GM21526 (cell line): ENCODE measurements at regions not wholly inside any gene's neighbourhood (a gene's known extent, or its start where the extent isn't known, plus 50 kb on each side); places are given as distances from the start of the nearest gene placed in this dataset.

ENCODE experiments used
- ATAC-seq: cut with Tn5 transposase; IDR thresholded peaks from one replicate; pipeline ENCODE4 v1.9.1; 2021; ENCODE audit warnings: moderate library complexity; ENCODE audit not compliant: unreplicated experiment, low FRiP score

DNA sequence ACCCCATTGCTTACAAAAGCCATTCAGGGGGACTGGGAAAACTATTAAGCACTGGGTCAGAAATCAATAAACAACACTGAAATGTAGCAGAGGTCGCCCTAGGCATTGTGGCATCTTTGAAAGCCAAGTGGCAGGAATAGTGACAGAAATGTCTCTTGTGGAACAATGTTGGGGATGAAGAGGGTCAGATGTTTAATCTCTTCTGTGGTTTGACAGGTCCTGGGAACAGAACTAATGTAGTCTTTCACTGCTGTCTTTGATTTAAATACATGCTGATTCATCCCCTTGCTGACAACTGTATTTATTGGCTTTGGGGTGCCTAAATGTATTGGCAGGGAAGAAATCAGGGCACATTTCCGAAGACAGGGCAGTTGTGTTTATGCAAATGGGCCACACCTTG, 194.8 kb downstream of the ATG4C start:
- ATAC-seq: no peak

DNA sequence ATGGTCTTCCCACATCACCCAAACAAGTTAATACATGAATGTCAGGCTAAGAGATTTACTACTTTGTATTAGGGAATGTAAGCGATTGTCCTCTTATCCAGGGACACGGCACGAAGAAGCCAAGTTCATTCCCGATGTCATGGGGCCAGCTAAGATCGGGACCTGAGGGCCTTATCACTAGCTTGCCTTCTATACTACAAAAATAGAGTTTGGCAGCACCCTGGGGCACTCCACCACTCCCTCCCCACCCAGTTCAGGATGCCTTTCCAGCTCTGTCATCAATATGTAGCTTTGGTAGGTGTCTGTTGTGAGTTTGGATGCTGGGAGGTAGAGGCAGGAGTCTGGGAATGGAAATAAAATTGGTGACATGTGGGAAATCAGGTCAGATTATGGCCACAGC, 197.5 kb downstream of the ATG4C start:
- ATAC-seq: no peak

DNA sequence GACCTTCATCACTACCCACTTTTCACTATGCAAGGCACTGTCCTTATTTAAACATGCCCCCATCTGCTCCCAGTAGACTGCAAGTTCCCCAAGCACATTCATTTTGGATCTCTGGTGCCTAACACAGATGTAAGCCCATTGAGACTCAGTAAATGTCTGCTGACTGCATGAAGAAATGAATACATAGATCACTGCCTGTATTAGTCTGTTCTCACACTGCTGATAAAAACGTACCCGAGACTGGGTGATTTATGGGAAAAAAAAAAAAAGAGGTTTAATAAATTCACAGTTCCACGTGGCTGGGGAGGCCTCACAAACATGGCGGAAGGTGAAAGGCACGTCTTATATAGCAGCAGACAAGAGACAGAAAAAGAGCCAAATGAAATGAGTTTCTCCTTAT, 204.9 kb downstream of the ATG4C start:
- no peak for ATAC-seq

DNA sequence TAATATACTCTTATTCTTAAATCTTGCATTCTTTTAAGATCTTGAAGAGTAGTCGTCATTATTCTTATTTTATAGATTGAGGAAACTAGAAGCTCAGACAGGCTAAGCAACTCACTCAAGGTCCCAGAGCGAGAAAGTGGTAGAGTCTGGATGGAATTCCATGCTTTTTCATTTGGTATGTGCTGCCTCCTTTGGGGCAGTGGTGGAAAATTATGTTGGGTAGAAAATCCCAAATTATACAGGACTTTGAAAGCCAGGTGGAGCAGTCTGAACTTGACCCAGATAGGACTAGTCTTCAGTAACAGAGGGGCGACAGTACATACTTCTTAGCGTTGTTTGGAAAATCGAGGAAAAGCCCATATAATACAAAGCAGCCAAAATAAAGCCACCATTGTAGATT, 205.6 kb downstream of the ATG4C start:
- no peak for ATAC-seq

DNA sequence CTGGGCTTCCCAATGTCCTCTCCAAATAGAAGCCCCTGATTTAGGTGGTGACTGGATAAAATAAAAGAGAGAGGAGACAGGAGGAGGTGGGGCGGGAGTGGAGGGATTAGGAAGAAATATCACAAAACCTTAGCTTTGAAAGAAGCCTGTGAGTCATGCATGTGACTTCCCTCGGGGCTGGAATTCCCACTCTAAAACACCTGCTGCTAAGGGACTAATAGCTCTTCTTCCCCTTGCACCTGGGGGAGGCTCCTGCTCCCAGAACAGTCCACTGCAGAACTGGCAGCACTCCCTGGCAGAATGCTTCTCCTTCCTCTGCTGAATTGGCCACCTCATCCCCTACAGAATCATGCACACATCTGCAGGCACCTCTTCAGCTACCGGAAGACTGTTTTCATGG, 207.2 kb downstream of the ATG4C start:
- ATAC-seq: no peak

DNA sequence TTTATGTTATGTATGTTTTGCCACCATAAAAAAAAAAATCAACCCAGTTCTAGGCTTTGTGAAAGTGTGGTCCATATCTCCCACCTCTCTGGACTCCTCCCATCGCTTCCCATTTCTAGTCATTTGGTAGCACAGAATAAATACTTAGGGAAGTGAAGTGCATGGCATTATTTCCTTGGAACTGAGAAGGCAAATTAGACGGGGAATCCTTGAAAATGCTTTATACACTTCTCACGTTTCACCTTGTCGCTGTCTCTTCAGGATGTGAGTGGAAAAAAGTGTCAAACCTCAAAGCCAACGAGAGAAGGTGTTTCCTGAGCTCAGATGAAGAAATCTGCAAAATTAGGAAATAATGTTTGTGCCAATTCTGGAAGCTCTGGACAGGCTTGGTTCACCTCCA, 209.9 kb downstream of the ATG4C start:
- no peak for ATAC-seq

DNA sequence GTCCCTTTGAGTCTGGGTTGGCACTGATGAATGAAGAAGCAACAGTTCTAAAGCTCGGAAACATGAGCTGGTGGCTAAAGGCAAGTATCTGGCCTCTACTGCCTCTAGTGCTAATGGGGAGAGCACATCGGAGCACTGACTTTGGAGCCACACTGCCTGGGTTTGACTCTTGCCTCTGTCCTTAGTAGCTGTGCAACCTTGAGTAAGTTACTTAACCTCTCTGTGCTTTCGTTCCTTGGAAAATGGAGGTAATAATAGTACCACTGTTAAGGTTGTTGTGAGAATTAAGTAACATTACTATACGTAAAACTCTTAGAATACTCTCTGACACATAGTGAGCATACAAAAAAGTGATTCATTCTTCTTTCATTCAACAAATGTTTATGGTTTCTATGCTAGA, 211.2 kb downstream of the ATG4C start:
- ATAC-seq: no peak

DNA sequence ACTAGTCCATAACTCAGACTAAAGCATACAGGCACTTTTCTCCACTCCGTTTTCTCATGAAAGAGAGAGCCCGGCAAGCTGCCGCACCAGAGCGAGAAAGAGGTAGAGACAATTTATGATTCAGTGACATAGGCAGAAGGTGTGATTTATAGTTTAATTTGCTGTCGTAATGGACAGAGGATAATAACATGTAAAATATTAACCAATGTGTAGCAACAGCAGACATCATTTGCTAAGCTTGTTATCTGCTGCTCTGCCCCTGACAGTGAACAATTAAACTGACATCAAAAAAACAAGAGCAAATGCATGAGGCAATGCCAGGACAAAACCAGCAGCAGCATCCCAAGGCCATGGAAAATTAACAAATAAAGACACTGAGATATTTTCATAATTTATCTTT, 214.0 kb downstream of the ATG4C start:
- ATAC-seq: no peak

DNA sequence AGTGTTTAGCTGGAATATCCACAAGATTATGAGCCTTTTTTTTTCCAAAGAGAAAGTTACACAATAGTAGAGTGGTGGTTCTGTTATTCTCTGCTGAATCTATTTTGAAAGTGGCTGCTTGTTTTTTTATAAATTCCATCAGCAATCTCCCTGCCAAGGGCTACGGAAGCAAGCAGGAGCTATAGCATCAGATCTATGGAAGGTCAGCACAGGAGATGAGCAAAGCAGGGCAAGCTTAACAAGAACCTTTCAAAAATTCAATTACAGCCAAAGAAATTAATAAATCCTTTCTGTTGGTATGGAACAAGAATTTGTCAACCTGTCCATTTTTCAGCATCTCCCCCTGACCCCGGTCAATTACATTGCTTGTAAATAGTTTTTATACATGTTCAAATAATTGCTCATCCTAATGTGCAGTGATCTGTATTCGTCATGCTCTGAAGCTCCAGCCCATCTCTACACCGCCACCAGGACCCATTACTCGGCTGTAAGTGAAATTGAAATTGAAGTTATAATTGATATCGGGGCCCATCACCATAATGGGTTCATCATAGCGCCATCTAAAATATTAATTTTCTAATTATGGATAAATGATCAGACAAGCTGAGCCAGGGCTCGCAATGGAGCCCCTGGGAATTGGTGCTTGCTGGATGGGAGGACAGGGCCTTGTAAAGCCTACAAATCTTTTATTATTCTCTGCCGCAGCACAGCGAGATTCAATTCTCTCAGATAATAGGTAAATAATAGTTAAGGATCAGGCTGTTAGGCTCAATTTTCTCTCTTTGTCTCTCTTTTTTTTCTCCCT, 215.1 kb downstream of the ATG4C start:
- ATAC-seq: no peak

DNA sequence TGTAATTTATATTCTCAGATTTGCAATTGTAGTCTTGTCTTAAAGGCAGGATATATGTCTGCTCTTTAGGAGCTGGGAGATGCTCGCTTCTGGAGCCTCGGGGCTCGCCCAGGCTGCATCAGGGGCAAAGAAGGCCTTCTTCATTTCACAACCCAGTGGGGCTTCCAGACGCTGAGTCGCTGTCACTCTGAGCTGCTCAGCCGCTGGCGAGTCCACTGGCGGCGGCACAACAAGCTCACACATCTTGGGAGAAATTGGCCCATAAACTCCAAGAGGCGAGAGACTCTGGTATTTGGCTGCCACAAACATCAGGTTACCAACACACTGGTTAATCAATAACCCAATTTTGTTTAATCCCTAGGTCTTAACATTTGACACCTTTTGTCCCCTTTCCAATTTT, 216.6 kb downstream of the ATG4C start:
- ATAC-seq: no peak

DNA sequence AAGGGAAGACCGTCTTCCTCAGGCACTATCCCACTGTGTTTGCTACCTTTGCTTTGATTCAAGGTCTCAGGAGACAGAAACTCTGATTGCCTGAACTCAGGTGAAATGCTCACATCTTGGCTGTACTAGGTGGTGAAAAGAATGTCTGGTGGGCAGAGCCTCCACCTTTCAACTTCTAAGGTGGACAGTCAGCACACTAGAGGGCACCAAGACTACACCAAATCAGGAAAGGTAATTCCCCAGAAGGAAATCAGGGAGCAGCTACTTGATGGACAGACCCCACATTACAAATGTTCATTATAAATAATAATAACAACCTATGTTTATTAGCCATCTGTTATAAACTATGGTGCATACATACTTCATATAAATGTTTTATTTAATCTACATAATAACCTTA, 220.9 kb downstream of the ATG4C start:
- ATAC-seq: no peak

DNA sequence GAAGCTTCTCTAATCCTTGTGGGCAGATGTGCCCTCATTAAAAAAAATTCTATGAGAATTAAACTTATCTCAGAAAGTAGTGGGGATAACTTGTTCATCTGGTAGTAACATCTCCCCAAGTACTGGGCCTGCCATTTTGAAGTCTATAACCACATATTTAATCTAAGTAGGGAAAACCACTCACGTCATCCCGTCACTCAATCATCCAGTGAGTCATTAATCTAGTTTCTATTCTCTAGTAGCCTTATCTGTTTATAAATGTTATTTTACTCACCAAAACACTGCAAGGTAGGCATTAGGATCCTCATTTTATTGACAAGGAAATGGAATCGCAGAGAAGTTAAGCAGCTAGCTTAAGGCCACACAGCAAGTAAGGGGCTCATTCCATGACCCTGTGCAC, 221.9 kb downstream of the ATG4C start:
- no peak for ATAC-seq

DNA sequence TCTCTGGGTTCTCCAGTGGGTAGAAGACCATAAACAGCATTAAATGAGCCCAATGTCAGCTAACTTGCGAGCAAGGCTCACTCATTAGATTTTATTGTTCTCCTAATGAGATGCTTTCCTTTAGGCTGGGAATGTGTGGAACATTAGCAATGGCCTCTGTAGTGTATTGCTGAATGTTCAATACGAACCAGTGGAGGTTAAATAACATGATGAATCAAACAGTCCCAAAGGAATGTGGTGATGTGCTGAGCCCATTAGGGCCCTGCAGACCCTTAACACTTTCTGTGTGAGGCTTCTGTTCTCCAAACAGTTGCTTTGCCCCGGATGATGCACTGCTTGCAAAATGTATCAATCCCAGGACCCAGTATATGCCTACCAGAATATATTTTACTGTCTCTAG, 225.5 kb downstream of the ATG4C start:
- ATAC-seq: no peak

DNA sequence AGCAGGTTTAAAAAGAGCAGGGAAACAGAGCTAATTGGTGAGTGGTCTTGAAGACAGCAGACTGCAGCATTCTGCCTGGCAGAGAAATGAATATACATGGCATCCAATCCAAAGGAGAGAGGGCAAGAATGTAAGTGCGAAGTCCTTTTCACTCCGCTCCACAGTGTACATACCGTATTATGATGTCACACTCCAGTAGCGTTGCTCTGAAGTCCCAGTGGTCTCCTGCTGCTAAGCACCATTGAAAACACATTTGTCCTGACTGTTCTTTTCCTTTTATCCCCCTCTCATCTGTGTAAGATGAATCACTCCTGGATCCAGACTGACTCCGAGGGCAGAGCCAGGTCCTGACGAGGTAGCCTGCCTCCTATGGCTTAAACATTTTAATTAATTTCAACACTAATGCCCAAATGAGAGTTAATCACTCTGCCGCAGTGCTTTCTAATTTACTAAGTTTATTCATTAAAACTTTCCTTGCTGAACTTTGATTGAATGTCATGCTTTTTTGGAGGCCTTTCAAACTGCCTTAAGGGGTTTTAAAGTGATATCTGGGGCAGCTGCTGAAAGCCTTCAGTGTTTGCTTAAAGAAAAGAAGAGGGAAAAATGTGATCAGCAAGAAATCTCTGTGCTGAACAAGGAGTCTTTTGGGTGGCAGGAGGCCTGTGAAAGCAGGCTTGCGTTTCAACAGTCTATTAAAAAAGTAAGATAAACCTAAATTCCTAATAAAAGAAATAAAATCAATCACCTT, 227.2 kb downstream of the ATG4C start:
- no peak for ATAC-seq

DNA sequence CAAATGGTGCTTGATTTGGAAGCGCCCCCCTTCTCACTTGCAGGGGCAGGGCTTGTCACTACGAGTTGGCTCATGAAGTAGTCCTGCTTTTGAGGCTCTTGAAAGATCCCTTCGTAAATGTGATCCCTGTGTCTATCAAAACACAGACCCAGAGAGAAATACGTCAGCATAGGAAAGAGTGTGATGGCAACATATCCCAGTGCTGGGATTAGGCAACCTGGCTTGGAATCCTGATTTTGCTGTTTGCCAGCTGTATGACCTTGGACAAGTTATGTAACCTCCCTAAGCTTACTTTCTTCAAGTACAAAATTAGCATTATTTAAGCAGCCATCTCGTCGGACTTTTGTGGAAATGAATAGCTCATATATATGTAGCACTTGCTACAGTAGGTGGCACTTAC, 228.4 kb downstream of the ATG4C start:
- no peak for ATAC-seq

DNA sequence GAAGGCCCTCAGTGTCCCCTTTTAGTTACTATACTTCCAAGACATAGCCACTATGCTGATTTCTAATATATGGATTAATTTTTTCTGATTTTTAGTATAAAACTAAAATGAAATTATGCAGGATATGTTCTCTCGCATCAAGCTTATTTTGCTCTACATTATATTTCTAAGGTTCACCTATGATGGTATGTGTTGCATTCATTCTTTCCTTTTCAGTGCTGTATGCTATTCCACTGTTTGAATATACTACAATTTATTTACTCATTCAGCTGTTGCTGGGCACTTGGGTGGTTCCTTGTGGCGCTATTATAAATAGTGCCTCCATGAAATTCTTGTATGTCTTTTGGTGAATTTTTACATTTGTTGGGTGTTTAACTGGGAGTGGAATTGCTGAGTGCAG, 230.3 kb downstream of the ATG4C start:
- no peak for ATAC-seq

DNA sequence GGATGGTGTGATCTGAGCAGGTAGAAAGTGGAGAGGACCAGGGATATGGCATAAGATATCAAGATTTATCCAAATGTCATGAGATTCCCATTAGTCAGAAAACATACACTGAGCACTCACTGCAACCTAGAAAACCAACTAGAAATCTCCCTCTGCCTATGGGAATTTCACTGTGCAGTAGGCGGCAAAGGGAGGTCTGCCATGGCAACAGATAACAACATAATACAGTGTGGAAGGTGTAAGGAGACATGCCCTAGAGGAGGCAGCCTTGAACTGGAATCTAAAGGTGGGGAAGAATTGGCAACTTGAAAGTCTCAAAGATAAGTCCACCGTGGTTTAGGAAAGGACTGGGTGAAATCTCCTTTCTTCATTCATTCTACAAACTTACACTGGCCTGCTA, 238.4 kb downstream of the ATG4C start:
- ATAC-seq: no peak

DNA sequence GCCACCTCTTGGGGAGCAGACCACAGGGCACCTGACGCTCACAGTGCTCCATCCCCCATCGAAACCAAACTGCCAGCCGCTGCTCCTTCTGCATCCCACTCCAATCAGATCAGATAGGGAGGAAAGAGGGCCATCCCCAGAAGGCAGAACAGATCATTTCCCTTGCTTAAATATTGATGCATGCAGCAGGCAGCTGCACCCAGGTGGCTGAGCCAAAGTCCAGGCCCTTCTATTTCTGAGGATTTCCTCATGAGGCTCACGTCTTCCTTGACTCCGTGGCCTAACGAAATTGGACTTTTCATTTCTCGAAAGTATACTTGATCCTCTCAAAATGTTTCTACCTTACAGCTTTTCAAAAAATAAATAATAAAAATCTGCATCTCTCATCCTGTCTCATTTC, 239.2 kb downstream of the ATG4C start:
- ATAC-seq: no peak

DNA sequence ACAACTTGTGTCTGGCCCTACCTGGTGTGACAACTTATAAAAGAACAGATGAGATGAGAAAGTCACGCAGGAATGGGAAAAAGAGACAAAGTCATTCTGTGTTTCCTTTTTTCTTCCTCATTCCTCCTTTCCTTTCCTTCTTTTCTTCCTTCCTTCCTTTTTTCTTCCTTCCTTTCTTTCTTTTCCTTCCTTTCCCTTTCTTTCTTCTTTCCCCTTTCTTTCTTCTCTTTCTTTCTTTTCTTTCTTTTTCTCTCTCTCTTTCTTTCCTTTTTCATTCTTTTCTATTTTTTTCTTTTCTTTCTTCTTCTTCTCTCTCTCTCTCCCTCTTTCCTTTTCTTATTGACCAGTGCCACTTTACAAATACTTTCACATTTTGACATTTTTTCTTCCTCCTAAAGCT, 239.7 kb downstream of the ATG4C start:
- no peak for ATAC-seq

DNA sequence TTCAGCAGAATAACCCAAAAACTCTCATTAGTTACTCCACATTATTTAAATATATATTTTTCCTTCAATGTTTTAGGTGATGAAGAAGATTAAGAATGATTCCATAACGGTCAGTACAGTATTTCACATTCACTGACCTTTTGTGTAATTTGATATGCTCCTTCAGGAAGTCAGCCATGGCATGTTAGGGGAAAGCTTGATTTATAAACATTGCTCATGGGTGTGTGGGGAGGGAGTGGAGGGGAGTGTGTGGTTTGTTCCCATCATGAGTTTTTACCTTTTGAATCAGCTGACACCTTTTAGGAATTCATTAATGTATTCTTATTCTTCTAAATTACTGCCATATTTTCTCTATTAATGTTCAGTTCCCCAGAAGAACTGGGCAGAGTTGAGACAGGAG, 240.2 kb downstream of the ATG4C start:
- no peak for ATAC-seq

DNA sequence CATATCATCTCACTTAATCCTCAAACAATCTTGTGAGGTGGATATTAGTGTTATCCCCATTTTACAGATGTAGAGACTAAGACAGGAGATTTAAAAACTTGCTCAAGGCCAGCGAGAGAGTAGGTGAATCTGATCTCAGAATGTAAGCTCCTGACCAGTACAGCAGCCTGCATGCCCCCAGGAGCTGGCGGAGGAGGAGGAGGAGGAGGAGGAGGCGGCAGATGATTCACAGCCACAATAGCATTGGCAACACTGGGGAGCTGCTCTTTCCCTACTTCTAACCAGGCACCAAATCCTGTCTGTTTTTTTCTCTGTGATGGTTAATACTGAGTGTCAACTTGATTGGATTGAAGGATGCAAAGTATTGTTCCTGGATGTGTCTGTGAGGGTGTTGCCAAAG, 243.2 kb downstream of the ATG4C start:
- ATAC-seq: no peak

DNA sequence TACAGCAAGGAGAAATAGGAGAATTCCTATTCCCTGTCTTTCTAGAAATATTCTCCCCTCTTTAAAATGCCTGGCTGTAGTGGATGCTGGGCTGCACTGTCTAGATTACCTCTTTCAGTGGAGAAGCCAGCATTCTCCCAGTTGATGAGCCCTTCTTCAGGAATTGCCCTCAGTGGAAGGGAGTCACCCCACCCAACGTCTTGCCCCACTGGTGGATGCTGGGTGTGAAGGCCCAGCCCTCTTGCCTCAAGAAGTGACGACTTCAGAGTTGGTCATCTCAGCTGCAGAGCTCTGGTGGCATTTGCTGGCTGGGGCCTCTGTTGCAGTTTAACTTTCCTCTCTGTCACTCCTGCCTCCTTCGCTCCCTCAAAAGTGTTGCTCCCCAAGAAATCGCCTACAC, 248.2 kb downstream of the ATG4C start:
- ATAC-seq: no peak
